Nephron (organoid): ENCODE measurements at regions not wholly inside any gene's neighbourhood (a gene's known extent, or its start where the extent isn't known, plus 50 kb on each side); places are given as distances from the start of the nearest gene placed in this dataset.

Experiments used
- H3K27ac Mint-ChIP-seq, 3 experiments: 2 replicates each; pipeline ENCODE4 v1.8.0; 2020; ENCODE audit warnings: mixed read lengths in 3 of 3, mild to moderate bottlenecking in 2 of 3, moderate library complexity in 1 of 3
- H3K27me3 Mint-ChIP-seq: 2 replicates; pipeline ENCODE4 v1.8.0; 2021; ENCODE audit warnings: low read depth, mild to moderate bottlenecking, moderate library complexity, mixed read lengths
- H3K36me3 Mint-ChIP-seq: 2 replicates; pipeline ENCODE4 v1.8.0; 2020; ENCODE audit warnings: low read depth, mixed read lengths
- H3K4me1 Mint-ChIP-seq: 2 replicates; pipeline ENCODE4 v1.8.0; 2020; ENCODE audit warnings: mixed read lengths
- H3K4me3 Mint-ChIP-seq, 3 experiments: 2 replicates each; pipeline ENCODE4 v1.8.0; 2020; ENCODE audit warnings: mild to moderate bottlenecking in 3 of 3, mixed read lengths in 3 of 3, moderate library complexity in 2 of 3
- H3K9me3 Mint-ChIP-seq: 2 replicates; pipeline ENCODE4 v1.8.0; 2020; ENCODE audit warnings: mixed read lengths
- TF ChIP-seq, protein P1 (sequence below), 3 experiments: fragments of 200-600 bp; sonication (generic); IDR thresholded peaks; one replicate each; pipeline ENCODE4 v1.5.0; 2021; ENCODE audit warnings: antibody characterized with exemption in 3 of 3; ENCODE audit not compliant: unreplicated experiment in 3 of 3

DNA sequence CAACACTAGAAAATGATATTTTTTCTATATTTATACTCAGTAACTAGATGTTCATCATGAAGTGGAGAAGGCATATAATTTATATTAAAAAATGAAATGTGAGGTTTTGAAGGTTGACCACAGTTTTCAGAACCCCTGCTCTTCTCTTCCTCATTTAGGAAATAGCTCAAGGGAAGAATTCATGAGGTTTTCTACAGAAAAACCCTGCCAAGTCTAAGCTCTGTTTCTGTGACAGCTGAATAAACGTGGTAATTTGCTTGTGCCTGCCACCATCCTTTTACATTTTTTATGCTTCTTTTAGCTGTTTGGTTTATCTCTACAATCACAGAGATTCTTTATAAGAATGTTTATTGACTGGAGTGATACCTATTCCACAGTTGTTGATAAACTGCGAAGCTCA, 630.3 kb upstream of the POT1 start:
- no peak overlapping the region for H3K4me3 Mint-ChIP-seq
- H3K27me3 Mint-ChIP-seq: no peaks in the 10 kb centered on the region
- no peaks in the 10 kb centered on the region for H3K9me3 Mint-ChIP-seq
- no peaks in the 10 kb centered on the region for H3K36me3 Mint-ChIP-seq
- no peak overlapping the region for H3K27ac Mint-ChIP-seq
- no peaks in the 10 kb centered on the region for H3K4me1 Mint-ChIP-seq
- TF ChIP-seq, protein P1, sequence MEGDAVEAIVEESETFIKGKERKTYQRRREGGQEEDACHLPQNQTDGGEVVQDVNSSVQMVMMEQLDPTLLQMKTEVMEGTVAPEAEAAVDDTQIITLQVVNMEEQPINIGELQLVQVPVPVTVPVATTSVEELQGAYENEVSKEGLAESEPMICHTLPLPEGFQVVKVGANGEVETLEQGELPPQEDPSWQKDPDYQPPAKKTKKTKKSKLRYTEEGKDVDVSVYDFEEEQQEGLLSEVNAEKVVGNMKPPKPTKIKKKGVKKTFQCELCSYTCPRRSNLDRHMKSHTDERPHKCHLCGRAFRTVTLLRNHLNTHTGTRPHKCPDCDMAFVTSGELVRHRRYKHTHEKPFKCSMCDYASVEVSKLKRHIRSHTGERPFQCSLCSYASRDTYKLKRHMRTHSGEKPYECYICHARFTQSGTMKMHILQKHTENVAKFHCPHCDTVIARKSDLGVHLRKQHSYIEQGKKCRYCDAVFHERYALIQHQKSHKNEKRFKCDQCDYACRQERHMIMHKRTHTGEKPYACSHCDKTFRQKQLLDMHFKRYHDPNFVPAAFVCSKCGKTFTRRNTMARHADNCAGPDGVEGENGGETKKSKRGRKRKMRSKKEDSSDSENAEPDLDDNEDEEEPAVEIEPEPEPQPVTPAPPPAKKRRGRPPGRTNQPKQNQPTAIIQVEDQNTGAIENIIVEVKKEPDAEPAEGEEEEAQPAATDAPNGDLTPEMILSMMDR (IDR thresholded peaks at IDR 0.05; ENCODE audit: unreplicated experiment in 3 of 3): no peak

DNA sequence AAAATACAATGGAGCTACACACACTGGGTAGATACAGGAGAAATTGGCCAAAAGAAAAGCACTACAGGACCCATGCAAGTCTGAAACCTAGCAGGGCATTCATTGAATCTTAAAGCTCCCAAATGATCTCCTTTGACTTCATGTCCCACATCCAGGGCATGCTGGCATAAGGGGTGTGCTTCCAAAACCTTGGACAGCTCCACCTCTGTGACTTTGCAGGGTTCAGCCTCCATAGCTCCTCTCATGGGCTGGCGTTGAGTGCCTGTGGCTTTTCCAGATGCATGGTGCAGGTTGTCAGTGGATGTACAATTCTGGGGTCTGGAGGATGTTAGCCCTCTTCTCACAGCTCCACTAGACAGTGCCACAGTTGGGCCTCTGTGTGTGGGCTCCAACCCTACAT, 626.3 kb upstream of the POT1 start:
- H3K27ac Mint-ChIP-seq: no peak overlapping the region
- H3K9me3 Mint-ChIP-seq: no peaks in the 10 kb centered on the region

DNA sequence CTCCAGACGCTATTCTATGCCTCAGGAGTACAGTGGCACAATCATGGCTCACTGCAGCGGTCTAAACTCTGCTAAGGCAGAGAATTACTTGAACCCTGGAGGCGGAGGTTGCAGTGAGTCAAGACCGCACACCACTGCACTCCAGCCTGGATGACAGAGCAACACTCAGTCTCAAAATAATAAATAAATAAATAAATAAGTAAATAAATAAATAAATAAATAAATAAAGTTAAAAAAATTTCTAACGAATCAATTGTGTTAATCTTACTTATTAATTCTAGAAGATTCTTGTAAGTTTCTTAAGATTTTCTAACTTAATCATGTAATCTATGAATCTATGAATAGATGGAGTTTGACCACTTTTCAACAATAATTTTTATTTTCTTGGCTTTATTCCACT, 621.4 kb upstream of the POT1 start:
- no peaks in the 10 kb centered on the region for H3K4me1 Mint-ChIP-seq
- no peak overlapping the region for H3K4me3 Mint-ChIP-seq
- H3K36me3 Mint-ChIP-seq: no peaks in the 10 kb centered on the region
- H3K27ac Mint-ChIP-seq: no peak overlapping the region
- H3K9me3 Mint-ChIP-seq: no peaks in the 10 kb centered on the region
- no peaks in the 10 kb centered on the region for H3K27me3 Mint-ChIP-seq
- TF ChIP-seq, protein P1 (IDR thresholded peaks at IDR 0.05; ENCODE audit: unreplicated experiment in 3 of 3): no peak

More for the DNA sequence above, 626.3 kb upstream of the POT1 start:
- no peak overlapping the region for H3K4me3 Mint-ChIP-seq
- H3K36me3 Mint-ChIP-seq: no peaks in the 10 kb centered on the region
- no peaks in the 10 kb centered on the region for H3K27me3 Mint-ChIP-seq
- no peaks in the 10 kb centered on the region for H3K4me1 Mint-ChIP-seq
- TF ChIP-seq, protein P1 (IDR thresholded peaks at IDR 0.05; ENCODE audit: unreplicated experiment in 3 of 3): no peak

DNA sequence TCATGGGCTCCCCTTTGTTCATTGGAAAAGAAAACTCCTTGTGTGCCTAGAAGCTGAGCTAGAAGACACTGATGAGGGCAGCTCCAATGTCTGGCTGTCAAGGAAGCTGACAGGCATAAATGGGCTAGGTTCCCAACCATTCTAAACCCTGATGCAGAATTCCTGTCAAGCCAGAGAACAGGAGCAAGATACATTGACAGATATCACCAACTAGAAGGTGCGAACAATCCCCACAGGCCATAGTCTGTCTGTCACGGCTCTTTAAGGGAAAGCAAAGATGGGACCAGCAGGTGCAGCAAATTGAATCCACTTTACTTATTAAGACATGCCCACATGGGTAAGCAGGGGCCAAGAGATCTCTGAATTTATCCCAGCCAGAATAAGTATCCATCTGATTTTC, 617.9 kb upstream of the POT1 start:
- Mint-ChIP-seq H3K27me3 (no peaks in the 10 kb centered on the region), H3K4me1 (no peaks in the 10 kb centered on the region), H3K4me3 (no peak overlapping the region), H3K36me3 (no peaks in the 10 kb centered on the region), H3K9me3 (no peaks in the 10 kb centered on the region), H3K27ac (no peak overlapping the region)
- TF ChIP-seq, protein P1 (IDR thresholded peaks at IDR 0.05; ENCODE audit: unreplicated experiment in 3 of 3): no peak

DNA sequence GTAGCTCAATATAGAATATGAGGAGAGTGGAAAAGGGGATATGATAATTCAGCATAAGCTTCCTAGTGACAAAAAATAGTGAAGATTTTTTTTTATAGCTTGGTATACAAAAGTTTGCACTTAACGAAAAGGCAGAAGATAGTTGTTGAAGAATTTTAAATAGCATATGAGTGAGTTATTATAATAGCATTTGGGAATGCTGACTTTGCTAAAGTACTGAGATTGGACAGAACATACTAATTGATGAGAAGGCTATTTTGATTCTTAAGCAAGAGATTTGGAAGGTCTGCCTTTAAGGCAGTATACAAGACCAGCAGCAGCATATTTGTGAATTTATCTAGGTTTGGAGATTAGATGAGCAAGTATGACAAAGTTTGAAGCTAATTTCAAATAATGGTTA, 600.9 kb upstream of the POT1 start:
- Mint-ChIP-seq H3K4me3 (no peak overlapping the region), H3K27me3 (no peaks in the 10 kb centered on the region), H3K9me3 (no peaks in the 10 kb centered on the region), H3K36me3 (no peaks in the 10 kb centered on the region), H3K27ac (no peak overlapping the region), H3K4me1 (no peaks in the 10 kb centered on the region)
- TF ChIP-seq, protein P1 (IDR thresholded peaks at IDR 0.05; ENCODE audit: unreplicated experiment in 3 of 3): no peak

DNA sequence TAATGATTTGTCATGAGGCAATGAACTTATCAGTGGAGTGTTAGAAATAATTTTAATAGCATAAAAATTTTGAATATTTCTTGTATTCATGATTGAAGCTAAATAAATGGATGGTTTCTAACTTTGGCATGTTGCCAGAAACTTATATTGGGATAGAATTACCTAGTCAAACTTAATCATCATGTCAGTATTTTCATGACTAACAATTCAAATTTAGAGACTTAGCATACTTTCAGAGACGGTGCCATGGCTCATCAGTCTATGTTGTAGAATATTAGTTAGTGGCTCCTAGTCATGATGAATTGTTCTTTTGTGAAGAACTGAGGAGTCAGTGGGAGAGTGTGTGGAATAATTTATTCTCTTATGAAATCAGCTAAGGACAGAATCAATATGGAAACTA, 599.6 kb upstream of the POT1 start:
- no peaks in the 10 kb centered on the region for H3K36me3 Mint-ChIP-seq
- no peaks in the 10 kb centered on the region for H3K9me3 Mint-ChIP-seq
- no peak overlapping the region for H3K27ac Mint-ChIP-seq
- TF ChIP-seq, protein P1 (IDR thresholded peaks at IDR 0.05; ENCODE audit: unreplicated experiment in 3 of 3): no peak
- no peak overlapping the region for H3K4me3 Mint-ChIP-seq
- H3K27me3 Mint-ChIP-seq: no peaks in the 10 kb centered on the region
- no peaks in the 10 kb centered on the region for H3K4me1 Mint-ChIP-seq
